HG03575 (cell line): ENCODE measurements at regions not wholly inside any gene's neighbourhood (a gene's known extent, or its start where the extent isn't known, plus 50 kb on each side); places are given as distances from the start of the nearest gene placed in this dataset.

ENCODE experiments used
- ATAC-seq: cut with Tn5 transposase; IDR thresholded peaks from one replicate; pipeline ENCODE4 v1.9.1; 2021; ENCODE audit not compliant: unreplicated experiment, insufficient number of reproducible peaks, low FRiP score; ENCODE audit errors: extremely low read depth

DNA sequence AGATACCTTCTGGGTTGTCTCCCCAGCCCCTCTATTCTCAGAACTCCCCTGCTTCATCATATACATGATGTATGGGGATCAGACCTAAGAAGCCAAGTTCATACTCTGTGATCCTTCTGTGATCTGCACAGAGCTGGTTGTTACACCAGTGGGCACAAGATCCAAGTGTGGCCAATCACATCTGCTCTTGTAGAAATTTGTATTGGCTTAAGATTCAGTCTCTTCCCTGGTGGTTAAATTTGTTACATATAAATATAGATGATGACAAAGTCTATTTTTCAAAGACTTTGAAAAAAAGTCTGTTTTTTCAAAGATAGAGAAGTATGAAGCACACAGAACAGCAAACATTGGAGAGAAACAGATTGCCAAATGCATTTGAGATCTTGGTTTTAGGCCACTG lies 135.8 kb upstream of the FGGY start:
- no peak for ATAC-seq

DNA sequence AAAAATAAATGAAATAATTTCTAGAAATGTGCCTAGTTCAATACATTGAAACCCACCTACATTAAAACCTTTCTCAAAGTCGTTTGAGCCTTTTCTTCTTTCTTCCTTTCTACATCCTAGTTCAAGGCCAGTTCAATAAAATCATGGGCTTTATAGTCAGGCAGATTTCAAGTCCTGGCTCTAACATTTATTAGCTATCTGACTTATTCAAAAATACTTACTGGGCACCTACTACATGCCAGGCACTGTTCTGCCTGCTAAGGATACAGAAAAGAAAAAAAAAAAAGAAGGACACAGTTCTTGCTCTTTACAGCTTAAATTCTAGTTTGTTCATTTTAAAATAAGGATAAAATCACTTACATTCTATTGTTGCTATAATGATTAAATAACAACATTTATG lies 134.2 kb upstream of the FGGY start:
- ATAC-seq, result no peak

DNA sequence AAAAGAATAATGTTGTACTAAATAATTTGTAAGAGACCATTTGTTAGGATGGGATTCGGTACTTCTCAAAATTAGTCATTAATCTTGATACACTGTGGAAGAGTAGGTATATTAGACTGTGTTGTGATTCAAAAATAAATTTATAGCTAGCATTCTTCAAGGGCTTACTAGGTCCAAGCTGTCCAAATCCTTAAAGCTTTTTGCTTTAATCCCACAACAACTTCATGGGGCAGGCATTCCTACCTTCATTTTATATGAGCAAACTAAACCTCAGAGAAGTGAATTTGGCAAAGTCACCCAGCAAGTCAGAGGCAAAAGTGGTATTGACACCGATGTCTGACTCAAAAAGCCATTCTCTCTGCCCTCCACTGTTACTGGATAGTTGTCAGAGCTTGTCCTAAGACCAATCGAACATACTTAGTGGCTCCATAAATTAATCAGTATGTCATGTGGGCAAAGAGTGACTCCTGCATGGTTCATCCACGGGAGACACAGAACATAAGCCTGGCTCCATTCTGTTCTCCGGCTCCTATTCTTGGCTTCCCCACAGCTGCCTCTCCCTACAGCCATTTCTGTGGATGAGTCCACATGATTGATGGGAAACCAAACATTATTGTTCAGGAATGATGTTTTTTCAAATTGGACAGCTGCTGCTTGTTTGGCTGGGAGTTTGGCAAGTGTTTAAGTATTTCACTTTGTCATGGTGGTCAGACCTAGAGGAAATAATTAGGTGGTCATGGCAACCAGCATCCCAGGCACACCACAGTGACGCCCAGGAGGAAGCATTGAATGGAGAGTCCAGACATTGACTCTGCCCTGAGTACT lies 133.4 kb upstream of the FGGY start:
- no peak for ATAC-seq

DNA sequence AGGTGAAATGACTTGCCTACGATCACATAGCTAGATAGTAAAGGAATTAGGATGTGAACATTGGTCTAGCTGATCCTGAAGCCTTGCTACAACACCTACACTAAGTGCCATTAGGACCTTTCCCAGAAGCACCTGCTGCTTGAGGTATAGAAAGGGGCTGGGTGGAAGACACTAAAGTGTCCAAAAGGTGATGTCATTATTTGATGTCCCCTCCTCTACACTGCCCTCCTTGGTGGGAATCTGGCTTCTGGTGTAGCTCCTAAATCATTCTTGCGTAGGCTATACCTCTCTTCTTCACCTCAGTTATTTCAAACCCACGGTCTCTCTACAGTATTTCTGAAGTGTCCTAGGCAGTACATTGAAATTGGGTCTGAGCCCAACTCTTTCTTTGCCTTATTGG lies 132.5 kb upstream of the FGGY start:
- no peak for ATAC-seq

DNA sequence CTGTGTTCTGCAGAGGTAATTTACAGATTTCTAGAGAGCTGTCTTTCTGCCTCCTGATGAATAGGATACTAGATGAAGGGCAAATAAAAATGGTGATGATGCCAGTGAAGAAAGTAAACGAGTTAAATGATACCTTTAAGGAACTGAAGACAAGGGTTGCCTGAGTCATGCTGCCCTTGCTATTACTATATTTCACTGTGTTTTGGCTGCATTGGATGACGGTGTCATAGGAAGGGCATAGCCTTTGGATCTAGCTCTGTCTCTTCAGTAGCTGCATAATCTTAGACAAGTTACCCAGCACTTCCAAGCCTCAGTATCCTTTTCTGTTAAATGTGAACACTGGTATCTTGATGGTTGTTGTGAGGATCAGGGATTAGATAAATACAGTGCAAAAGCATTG lies 131.5 kb upstream of the FGGY start:
- no peak for ATAC-seq

DNA sequence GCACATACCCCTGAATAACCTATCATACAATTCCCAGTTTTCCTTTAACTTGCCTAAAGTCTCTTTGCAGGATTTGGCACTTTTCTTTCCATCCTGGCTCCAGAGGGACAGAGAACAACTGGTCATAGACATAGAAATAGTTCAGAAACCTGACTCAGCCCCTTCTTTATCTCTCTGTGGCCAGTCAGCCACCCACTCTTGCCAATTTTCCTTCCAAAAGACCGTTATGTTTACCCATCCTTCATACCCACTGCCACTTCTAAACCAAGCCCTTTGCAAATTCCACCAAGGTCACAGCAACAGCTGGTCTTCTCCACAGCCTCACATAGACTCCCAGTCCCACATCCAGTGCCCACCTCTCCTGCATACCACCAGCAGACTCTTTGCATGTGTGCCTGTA lies 127.2 kb upstream of the FGGY start:
- no peak for ATAC-seq

DNA sequence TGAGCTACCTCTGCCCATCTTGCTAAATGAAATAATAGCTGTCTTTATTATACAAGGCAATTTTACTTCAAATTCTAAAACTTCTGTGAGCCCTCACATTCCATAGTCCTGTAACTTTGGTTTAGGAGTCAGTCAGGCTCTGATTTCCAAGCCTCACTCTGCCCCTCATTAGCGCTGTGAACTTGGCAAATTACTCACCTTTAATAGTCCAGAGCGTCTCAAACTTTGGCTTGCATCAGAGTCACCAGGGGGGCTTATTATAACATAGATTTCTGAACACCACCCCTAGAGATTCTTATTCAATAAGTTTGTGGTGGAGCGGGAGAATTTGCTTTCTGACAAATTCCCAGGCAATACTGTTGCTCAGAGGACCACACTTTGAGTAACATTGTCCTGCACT lies 126.2 kb upstream of the FGGY start:
- ATAC-seq, result no peak

DNA sequence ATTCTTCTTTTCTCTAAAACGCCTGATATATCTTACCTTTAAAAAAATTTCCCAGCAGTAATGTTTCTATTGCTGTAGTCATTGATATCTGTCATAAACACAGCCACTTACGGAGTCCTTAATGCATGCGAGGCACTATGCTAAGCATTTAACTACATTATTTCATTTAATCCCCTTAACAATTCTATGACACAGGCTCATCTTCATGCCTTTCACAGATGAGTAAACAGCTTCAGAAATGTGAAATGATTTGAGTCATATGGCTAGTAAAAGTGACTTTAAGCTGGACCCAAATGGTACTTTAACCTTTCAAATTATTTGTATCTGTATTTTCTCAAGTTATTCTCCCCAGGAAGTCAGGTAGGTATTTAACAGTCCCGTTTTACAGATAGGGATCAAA lies 125.1 kb upstream of the FGGY start:
- no peak for ATAC-seq

DNA sequence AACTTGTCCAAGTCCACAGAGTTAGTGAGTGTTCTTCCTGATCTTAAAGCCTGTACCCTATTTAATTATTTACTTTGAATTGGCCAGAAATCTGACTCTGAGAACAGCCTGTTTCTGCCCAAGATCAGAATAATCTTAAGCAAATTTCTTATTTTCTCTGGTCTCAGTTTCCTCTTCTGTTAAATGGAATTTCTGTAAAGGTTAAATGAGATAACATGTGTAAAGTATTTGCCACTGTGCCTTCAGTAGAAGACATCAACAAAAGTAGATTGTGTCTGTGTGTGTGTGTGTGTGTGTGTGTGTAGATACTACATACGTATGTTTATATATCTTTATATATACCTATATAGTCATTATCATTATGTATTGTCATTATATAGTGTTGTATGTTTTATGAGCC lies 124.2 kb upstream of the FGGY start:
- ATAC-seq, result no peak

DNA sequence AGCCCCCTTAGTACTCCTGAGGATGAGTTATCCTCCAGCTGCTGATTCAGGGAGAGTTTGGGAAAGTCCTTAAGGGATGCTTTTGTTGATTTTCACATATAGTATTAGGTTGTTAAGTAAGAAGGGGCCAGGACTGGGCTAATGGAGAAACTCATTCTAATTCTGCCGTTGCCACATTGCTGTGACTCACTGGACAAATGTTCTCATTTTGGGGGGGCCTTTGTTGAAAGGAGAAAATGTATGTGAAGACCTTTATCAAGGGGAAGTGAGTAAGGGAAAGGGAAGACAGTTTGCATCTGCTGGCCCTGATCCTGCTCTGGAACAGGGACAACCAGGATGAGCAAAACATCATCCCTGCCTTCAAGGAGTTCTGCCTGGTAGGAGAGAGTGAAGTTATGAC lies 123.2 kb upstream of the FGGY start:
- no peak for ATAC-seq

DNA sequence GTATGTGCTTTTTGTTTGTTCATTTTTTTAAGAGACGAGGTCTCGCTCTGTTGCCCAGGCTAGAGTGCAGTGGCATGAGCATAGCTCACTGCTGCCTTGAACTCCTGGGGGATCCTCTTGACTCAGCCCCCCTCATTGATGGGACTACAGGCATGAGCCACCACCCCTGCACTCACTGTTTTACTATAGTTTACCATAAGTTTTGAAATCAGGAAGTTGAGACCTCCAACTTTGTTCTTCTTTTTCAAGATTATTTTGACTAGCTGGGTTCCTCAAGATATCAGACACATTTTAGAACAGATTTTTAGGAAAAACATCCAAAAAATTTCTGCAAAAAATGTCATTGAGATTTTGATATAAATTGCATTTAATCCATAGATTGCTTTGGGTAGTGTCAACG lies 120.4 kb upstream of the FGGY start:
- ATAC-seq, result no peak

DNA sequence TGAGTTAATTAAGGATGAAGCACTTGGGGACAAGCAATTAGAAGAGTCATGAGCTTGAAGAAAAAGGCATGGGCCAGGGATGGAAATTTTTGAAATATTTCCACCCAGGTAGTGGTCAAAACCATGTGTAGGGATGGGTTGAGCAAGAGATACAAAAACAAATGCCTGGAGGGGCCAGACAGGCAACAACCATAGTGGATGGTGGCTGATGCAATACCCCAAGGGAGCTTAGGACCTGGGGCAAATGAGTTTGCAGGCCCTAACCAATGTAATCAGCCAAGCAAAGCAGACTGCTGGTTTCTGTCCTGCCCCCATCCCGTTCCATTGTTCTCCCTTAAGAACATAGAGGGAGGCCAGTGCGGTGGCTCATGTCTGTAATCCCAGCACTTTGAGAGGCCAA lies 119.1 kb upstream of the FGGY start:
- no peak for ATAC-seq

DNA sequence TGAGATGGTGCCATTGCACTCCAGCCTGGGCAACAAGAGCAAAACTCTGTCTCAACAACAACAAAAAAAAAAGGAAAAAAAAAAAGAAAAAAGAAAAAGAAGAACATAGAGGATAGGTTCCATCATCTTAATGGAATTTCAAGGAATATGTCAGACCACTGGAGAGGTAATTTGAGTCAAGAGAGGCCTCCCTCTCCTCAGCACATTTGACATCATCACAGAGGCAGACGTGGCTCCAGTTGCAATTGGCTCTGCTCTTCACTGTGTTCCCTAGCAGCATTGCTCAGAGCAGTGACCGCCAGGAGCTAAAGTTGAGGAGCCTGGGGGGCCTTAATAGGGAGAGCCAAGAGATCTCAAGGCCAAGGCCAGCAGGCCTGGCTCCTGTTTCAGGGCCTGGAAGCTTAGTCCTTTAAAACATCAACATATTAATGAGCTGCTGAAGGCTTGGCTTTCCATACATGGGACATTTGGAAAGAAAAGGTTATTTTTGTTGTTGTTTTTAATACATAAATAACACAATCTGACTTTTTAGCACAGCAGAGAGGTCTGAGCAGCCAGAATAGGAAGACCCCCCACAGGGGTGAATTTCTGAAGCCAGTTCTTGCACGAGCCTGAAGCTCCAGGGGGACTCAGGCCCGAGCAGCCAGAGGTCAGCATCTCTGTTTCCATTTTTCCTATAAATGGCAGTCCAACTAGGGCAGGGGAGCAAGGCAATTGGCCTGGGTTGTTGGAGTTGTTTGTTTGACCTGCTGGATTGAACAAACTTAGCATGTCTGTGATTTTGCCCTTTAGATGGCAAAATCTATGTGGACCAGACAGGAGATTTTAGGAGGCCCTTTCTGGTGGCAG lies 118.3 kb upstream of the FGGY start:
- no peak for ATAC-seq

DNA sequence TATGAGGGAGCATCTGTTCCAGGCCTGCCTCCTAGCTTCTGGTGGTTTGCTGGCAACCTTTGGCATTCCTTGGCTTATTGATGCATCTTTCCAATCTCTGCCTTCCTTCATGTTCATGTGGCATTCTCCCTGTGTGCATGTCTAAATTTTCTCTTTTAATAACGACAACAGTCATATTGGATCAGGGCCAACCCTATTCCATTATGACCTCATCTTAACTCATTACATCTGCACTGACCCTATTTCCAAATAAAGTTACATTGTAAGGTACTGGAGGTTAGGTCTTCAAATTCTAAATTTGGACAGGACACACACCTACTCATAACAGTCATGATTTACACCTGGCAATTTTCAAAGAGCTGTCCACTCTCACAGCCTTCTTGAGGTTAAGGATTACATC lies 117.2 kb upstream of the FGGY start:
- ATAC-seq, result no peak

DNA sequence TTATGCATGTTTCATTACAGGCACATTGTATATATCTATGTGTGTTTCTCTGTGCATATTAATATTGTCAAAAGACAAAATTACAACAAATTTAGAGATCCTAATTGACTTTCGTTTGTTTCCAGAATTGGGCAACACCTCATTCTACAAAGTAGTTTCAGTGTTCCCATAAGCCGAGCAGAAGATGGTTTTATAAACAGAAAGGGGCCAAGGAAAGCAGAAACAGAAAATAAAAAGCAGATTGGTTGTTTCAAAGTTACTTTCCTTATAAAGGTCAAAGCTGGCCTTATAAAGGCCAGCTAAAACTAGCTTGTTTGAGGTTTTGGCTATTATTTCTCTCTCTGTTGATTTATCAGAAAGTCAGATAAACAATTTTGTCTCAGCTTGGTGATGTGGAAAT lies 116.2 kb upstream of the FGGY start:
- ATAC-seq, result no peak

DNA sequence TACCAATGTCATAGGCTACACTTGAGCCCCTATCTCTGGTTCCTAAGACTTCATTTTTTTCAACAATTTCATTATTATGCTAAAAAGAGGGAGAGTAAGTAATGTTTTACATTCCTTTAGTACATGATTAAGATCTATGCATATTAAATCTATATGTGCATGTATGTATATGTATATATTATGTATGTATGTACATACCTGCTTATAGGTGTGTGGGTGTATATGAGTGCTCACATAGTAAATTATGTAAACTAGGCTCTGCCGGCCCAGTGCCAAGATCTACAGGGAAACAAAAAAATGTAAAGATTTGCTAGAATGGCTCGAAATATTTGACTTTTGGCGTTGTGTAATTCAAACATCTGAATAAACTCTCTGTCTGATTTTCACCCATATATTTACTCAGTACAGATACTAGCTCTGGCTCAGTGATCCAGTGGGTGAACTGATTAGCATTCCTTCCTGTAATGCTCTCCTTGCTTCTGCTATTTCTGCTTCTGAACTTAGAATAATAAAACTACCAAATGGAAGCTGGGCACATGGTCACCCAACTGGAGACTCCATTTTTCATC lies 113.1 kb upstream of the FGGY start:
- ATAC-seq, result no peak

DNA sequence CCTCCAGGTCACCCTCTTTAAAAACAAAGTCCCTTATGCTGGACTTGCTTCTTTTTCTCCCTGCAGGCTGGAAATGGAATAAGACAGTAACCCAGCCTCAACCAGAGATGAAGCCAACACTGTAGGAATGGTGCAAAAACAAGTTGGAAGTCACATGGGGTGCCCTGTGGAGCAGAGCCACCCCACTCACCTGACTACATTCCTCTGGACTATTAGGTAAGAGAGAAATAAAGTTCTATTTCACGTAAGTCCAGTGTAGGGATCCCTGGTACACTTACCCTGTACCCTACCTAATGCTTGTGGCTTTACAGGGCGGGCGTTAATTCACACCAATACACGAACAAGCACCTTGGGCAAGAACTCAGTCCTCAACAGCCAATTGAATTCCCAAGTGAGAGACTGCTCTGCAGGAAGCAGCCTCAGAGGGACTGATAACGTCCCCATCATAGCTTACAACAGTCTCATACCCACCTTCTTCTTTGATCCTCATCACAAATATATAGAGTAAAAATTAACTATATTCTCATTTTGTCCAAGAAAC lies 112.5 kb upstream of the FGGY start:
- no peak for ATAC-seq

DNA sequence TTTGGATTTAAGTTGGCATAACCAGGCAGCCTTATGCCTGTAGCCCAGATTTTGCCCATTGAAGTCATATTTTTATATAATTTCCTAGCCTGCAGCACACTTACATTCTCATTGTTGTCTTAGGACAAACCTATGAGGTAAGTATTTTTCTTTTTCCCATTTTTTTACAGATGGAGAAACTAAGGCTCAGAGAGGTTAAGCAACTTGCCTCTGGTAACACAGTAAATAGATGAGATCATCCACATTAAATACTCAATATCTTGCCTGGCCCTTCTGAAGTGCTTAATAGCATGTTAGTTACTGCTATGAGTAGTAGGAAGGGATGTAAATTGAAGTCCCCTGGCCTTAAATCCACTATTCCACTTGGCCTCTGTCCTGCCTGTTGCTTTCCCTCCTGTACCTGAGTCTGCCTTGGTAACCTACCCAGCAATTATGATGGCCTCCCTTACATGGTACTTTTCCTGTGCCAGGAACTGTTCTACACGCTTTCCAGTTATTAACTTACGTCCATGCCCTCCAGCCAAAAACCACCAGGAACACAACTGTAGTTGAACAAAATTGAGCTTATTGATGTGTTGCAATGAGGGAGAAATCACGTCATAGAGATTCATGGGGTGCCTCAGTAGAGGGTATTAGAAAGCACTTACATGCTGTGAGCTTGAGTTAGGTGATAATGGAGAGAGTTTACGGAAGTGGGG lies 111.6 kb upstream of the FGGY start:
- ATAC-seq, result no peak

DNA sequence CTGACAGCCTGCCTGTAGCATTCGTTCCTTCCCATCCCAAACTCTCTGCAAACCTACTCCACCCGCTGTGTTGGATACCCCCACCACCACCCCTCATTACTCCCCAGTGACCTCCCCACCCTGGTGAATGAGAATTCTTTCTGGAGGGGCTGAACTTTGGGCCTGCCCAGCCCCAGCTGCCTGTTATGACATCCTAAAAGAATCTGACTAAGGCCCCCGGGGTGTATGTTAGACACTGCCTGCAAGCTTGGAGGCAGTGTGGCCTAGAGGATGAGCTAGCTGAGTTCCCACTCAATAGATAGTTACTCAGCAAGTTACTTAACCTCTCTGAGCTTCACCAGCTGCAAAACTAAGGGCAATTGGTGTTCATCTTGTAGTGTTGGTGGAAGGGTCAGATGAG lies 110.2 kb upstream of the FGGY start:
- no peak for ATAC-seq
